Myocyte (in vitro differentiated cells): ENCODE measurements at regions not wholly inside any gene's neighbourhood (a gene's known extent, or its start where the extent isn't known, plus 50 kb on each side); places are given as distances from the start of the nearest gene placed in this dataset.
A peak's percentile ranks its signal among the peaks of the same experiment; 100 is the strongest.

Experiments used
- DNase-seq: peaks from one replicate; pipeline ENCODE4 v3.0.0-alpha.2; 2012; ENCODE audit warnings: low read depth

DNA sequence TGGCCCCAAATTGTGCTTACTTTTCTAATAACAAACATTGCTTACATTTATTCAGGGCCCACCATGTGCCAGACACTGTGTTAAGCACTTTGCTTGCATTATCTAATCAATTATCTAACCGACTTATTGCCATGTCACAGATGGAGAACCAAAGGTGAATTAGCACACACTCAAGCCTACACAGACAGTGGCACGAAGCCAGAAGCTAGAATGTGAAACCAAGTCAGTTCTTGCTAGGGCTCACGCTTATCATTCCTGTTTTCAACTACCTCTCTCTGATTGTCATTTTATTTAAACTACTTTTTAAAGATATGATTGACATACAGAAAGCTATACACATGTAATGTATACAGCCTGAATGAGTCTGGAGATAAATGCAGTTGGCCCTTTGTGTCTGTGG lies 215.7 kb upstream of the CFAP20DC start:
- no peak for DNase-seq

DNA sequence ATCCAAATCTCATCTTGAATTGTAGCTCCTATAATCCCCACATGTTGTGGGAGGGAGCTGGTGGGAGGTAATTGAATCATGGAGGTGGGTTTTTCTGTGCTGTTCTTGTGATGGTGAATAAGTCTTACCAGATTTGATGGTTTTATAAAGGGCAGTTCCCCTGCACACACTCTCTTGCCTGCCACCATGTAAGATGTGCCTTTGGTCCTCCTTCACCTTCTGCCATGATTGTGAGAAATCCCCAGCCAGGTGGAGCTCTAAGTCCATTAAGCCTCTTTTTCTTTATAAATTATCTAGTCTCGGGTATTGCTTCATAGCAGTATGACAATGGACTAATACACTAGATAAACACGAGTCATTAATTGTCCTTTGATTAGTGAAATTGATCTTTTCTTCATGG lies 214.5 kb upstream of the CFAP20DC start:
- no peak for DNase-seq

DNA sequence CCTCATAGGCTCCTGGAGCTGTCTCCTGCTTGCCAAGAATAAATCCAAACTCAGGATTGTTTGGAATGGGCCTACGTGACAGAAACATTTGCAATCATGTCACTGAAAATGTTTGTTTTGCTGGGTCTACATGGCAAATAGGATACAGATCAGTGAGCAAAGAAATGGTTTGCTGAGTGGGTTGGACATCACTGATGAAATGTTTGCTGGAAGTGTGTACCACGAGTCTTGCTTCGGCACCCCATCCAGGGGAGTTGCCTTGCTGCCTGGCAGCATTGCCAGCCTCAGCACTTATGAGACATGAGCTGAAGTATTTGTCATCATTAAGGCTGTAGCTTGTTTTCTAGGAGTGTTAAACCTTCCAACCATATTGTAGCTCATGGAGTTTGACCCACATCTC lies 213.3 kb upstream of the CFAP20DC start:
- DNase-seq = no peak

DNA sequence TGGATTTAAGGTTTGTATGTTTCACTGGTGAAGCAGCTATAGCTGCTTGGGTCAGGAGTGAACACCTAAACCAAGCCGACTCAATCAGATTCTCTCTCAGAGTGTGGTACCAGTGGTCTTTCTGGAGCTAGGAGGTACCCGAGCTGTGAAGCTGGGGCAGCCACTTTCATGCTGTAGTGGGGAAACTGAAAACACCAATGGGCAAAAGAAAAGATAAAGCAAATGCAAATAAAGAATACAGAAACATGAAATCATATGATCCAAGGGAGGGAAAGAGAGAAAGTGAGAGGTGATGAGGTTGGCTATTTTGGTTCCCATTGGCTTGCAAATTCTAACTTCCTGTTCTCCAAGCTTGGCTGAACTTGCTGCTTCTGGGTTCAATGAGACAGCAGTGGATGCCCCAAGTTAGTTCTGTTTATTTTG lies 212.3 kb upstream of the CFAP20DC start:
- DNase-seq = no peak

DNA sequence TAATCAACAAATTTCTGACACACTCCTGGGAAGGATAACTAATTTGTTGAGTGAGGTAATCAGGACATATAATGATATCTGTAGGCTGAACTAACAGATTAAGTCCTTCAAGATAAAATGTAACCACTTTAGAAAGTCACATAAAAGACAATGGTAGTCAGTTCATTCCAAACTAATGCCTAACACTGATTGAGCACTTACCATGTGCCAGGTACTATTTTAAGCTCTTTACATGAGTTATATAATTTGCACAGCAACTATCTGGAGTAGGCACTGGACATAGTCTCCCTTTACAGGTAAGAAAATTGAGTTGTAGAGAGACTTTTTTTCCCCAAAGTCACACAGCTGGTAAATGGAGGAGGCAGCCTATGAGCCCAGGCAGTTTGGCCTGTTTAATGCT lies 211.2 kb upstream of the CFAP20DC start:
- DNase-seq = no peak

DNA sequence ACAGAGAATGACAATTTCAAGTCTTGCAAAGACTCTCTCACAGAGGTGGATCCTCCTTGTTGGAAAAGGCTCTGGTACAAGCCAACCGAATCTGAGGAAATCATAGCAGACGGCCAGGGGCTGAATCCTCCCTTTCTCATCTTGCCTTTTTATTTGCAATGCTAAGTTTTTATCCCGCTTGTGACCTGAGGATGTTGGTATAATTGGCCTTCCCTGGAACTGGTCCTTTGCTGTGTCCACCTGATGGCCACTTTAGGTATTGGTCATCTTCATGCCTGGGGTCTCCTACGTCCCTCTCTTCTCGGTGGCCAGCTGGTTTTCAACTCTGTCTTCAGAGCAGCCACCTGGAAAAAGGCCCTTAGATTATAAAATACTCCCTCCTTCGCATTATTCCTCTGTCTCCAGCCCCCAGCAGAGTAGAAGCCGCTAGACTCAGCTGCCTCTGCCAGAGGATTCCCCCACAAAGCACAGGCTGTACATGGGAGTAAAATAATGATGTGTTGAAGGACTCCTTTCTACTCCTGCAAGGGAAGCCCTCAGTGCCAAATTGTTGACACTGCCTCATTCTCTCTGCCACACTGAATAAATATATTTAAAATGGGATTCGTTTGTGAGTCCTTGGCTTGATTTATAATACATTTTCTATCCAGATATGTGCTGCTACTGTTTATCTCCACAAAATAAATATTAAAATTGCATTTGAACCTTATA lies 208.9 kb upstream of the CFAP20DC start:
- no peak for DNase-seq

DNA sequence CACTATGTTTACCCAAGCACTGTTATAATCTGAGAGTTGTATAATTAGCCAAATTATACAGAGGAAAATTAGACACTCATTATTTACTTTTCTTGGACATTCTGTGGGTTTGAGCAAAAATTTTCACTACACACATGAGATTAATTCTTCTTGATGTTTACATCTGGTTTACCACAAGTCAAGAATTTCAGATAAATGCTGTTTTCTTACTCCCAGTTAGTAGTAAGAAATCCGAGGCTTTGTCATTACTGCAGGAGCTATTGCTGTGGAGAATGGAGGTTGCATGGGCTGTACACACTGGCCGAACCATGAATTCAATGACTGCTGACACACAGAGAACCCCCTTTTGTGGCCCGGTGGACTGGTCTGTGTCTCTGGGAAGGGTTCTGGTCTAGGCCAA lies 207.7 kb upstream of the CFAP20DC start:
- DNase-seq = no peak

DNA sequence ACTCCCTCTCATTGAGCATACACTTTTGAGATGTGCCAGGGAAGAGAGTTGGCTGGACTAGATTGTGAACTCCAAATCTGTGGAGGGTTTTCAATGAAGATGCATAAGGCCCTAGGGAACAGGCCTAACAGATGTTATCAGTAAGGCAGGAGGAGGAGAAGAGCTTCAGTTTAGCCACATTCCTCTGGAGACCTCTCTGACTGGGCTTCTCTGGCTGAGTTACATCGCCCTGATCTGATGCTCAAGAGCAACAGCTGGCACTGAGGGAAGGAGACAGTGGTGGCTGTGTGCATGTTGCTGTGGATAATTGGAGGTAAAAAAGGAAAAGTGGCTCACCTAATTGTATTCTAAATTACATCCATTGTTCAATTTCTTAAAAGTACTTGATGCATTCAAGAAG lies 206.4 kb upstream of the CFAP20DC start:
- DNase-seq = peak; percentile 3

DNA sequence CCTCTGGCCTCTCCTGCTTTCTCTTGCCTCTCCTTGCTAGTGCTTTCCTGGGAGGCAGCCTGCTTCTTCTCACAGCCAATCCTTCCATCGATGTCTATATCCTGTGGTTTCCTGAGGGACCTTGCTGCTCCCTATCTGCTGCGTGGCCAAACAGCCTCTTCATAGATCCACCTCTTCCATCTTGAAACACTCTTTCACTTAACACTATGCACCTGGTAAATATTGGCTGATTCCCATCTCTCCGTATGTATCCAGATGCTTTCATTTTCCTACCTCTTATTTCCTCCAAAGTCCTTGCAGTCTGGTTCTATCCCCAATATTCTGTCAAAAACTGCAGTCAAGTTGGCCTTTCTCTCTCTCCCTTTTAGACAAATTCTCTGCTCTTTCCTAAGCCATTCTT lies 205.2 kb upstream of the CFAP20DC start:
- no peak for DNase-seq

DNA sequence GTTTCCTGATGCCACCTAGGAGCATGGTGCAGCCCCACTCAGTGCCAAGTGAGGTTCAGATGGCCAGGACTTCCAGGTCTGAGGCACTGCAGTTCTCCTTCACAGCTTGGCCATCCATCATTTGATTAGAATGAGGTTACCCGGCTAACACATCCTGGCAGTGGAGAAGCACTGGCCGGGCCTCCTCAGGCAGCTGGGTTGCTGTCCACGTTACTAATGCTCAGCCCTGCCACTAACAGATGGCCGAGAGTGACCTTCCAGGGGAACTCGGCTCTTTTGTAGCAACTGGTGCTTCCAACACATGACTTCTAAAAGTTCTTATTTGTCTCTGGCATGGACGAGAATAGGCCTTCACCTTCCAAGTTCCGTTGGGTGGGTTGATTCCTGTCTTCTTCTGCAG lies 204.6 kb upstream of the CFAP20DC start:
- peak; percentile 3 for DNase-seq

DNA sequence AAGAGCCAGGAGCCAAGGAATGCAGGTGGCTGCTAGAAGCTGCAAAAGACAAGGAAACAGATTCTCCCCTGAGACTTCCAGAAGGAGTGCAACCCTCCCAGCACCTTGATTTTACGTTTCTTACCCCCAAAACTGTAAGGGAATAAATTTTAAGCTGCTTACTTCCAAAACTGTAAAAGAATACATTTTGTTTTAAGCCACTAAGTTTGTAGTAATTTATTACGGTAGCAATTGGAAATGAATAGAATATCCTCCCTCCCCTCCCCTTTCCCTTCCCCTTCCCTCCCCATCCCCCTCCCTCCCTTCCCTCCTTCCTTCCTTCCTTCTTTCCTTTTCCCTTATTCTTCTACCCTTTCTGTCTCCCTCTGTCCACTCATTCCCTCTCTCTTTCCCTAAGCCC lies 203.7 kb upstream of the CFAP20DC start:
- DNase-seq = no peak

DNA sequence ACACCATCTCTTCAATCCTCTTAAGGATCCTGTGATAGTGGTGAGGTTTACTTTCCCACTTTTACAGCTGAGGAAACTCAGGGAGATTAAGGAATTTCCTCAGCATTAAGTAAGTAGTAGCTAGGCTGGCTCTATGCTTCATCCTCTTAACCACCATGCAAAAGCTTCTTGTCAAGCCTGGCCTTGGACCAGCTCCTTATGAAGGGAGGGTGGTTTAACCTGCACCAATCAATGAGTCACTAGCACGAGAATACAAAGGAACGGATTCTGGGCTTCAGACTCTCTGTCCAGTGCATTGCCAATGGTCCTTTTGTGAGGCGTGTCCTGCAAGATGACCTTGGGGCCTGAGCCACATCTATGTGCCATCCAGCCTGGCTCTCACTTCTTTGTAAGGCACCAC lies 202.0 kb upstream of the CFAP20DC start:
- no peak for DNase-seq

DNA sequence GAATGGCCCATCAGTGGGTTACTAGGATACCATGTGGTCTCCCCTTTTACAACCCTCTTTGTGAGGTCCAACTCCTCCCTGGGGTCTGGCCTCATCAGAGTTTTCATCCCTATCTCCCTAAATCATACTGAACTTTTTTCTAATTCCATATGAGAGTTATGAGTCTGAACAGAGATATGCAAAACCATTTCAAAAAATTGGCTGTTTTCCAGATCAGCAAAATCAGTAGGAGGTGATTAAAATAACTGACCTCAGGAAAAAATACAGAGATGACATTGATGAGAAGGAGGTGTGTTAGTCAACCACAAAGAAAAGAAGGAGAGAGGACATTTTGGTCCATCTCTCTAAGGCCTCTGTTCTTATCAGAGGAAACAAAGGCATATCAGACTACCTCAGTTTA lies 200.8 kb upstream of the CFAP20DC start:
- no peak for DNase-seq

DNA sequence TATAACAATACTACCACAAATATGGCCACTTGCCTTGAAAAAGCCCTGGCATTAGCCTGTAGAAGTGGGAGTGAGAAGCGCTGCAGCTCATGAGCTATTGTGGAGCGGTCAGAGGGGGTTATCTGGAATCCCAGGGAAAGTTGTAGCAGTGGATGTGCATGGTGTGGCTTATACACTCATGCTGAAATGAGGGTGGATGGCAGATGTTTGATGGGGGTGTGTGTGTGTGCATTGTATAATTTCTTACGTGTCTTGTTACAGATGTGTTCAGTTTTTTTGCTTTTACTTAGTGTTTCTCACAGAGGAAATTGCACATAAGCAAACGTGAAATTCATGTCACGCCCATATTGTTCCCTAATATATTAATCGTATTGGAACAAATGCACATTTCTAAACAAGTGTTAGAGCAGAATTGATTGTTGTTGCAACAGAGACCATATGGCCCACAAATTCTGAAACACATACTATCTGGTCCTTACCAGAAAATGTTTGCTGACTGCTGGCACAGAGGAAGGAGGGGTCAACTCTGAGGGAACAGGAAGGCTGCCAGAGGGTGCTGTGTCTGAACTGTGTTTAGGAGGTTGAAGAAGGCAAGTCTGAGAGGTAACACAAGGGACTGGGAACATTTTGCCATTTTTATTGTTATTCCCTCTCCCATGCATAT lies 200.0 kb upstream of the CFAP20DC start:
- DNase-seq = no peak

DNA sequence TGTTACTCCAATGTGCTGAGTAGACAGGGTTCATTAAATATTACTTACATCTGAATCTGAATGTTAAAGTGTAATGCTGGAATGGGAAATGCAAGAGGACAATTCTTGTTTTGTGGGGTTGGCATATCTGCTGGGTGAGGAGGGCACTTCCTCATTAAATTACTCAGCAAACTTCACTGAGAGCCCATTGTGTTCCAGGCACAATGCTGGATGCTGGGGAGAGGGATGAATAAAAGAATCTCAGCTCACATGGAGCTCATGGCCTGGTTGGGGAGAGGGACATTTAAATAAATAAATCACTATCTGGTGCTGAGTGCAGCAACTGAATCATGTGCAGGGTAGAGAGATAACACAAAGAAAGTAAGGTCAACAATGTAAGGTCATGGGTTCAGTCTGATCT lies 199.2 kb upstream of the CFAP20DC start:
- DNase-seq = no peak

DNA sequence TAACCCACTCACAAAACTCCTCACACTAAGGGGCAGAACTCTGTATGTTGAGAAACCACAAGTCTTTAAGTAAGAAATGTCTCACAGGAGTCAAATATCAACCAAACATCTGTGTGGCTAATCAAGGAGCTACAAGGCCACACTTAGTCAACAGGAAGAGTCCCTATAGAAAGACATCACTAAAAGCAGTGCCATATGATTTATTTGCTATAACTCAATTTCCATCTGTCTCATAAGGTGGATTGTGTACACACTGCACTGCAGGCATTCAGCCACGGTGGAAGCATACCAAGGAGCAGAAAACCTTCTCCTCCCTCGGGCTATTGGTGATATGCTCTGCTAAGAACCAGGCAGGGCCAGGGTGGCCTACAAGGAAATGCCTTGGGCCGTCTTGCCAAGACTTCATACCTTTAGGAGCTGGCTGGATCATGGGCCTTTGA lies 197.6 kb upstream of the CFAP20DC start:
- no peak for DNase-seq

DNA sequence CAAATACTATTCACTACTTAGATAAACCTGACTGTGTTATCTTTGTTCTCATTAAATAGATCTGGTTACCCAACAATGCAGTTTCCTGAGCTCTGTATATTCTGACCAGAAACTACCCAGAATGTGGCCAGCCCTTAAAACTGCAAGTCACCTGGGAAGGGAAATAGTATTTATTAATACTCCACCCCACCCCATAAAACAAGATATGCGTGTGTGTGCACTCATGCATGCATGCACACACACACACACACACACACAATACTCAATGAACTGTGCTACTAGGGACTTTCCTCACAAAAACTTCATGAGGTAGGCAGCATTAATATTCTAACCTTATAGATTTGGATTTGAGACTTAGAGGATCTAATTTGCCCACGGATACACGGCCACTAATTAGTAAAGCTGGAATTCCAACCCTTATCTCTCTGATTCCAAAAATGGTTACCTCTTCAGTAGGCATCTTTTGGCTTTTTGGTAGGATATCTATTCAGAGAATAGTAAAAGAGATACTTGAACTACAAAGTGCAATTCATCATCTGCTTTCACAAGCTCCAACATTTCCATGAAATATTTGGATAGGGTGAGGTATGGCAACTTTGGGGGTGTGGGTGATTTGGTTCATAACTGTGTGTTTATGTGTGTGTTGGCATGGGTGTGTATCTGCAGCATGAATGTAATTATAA lies 197.0 kb upstream of the CFAP20DC start:
- DNase-seq = no peak

DNA sequence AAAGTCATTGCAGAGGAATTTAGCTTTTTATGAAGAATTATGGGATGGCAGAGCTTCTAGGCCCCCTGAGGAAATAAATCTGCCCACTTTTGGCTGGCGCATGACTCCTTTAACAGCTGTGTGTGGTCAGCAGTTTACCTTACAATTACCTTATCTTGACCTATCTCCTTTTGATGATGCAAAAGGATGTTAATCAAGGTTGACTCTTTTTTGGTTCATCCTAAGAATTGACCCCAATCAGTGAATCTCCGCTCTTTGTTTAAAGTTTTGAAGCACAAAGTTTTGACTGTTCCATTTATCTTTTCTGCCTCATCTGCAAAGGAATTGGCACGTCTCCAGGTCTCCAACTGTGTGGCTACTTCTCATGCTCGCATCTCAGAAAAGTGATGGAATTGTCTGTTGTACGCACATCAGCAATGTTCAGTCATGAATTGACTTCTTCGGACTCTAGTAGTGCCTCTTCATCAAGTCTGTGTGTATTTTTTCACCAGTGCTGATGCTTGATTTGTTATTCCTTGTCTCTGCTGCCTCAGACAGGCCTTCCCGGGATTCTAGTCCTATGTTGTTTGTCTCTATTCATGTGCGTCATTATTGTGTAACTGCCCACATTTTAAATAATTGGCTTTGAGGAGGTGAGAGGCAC lies 196.2 kb upstream of the CFAP20DC start:
- peak; percentile 3 for DNase-seq

DNA sequence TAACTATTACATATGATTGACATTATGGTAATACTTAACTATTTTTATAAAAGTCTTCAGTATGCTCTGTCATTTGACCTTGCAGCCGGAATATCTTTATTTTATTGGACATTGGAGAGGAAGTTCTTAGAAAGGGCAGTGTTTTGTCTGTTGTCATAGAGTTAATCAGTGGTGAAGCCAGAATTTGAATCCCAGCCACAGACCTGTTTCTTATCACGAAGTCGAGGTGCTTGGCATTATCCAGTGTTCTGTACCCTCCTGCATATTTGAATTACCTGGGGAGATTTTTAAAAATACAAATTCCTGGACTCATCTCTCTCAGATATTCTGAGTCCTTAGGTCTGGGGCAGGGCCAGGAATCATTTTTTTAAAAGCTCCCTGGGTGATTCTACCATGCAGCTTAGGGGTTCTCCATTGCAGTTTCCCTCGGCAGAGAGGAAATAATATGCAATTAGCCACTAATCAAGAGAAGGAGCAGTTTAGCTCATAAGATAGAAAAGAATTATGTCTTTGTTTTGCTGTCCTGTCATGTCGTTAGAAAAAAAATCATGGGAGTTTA lies 195.6 kb upstream of the CFAP20DC start:
- no peak for DNase-seq

DNA sequence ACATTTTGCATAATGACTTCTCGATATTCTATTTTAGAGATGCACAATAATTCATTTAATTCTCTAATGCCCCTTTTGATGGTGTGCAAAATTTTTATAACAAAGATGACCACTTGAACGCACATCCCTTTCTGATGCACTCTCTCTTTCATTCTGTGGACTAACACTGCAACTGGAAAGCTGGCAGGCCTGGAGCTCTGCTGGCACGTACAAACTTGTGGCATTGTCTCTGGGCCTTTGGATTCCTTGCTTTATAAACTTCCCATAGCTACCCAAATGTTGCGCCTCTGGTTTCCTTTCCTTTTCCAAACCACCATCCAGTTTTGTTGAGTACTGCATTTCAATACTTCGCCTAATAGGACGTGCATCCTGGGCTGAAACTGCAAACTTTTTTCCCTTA lies 194.5 kb upstream of the CFAP20DC start:
- no peak for DNase-seq

DNA sequence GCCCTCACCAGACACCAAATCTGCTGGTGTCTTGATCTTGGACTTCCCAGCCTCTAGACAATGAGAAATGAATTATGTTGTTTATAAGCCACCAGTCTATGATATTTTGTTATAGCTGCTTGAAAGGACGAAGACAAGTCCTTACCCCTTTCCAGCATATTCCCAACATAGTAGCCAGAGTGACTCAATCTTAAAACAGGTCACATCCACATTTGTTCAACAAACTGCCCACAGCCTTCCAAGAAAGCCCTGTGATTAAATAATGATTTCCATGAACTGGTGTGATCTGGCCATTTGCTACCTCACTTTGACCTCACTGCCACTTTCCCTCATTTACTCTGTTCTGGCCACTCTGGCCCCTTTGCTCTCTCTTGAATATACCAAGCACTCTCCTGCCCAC lies 193.7 kb upstream of the CFAP20DC start:
- DNase-seq = peak; percentile 3
